AG04450 (cell line): ENCODE measurements at regions not wholly inside any gene's neighbourhood (a gene's known extent, or its start where the extent isn't known, plus 50 kb on each side); places are given as distances from the start of the nearest gene placed in this dataset.

Experiments
- CTCF ChIA-PET: fragments of 300-600, 350-600 bp; formaldehyde crosslinking; extraction: SDS; loops from one replicate; lab custom pipeline; 2022; ENCODE audit warnings: antibody characterized with exemption, inconsistent platforms; lab: Charles Lee
- POLR2A ChIA-PET: fragments of 350-600 bp; formaldehyde crosslinking; extraction: SDS; loops from one replicate; lab custom pipeline; 2021; ENCODE audit warnings: antibody characterized with exemption, inconsistent platforms; lab: Yijun Ruan, JAX
- DNase-seq: peaks from one replicate; pipeline ENCODE4 v3.0.0-alpha.2; 2011; ENCODE audit warnings: low read depth, low spot score
- H3K27ac ChIP-seq: one replicate; pipeline ENCODE4 v1.5.1; 2012; ENCODE audit warnings: low read depth, low read length, control low read depth
- H3K27me3 ChIP-seq: one replicate; pipeline ENCODE4 v1.6.0; 2012; ENCODE audit warnings: low read length; ENCODE audit not compliant: control insufficient read depth, insufficient read depth
- H3K4me3 ChIP-seq: 2 replicates; pipeline ENCODE4 v1.5.1; 2011; ENCODE audit warnings: mild to moderate bottlenecking, low read depth, low read length, control low read depth
- H3K9me3 ChIP-seq: 2 replicates; pipeline ENCODE4 v1.5.1; 2012; ENCODE audit warnings: low read length; ENCODE audit not compliant: control insufficient read depth, insufficient read depth
- TF ChIP-seq, protein P1 (sequence below): IDR thresholded peaks from 2 replicates; pipeline ENCODE4 v1.5.1; 2011; ENCODE audit warnings: low read depth, low read length, control low read depth, inconsistent platforms

DNA sequence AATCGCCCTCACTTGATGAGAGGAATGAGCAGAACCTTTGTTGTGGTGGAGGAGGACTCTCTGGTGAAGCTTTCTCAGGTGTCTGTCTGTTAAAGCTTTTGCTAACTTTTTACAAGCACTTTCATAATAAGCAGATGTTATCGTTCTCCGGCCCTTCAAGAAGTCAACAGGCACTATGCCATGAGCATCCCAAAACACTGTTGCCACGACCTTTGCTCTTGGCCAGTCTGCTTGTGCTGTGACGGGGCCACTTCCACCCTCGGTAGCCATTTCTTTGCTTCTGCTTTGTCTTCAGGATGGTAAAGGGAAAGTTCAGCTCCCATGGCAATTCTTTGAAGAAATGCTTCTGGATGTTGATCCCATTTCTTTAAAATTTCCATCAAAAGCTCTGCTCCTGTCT lies 93.5 kb upstream of the ANKRD10 start:
- CTCF ChIA-PET: interaction anchor here (1.0 kb wide), 1 partner anchor 93 kb away, joined by 3 read pairs; the partner anchor contains the start of gene ANKRD10
- Histone ChIP-seq H3K27me3 (no peaks in the 10 kb centered on the region), H3K4me3 (no peak overlapping the region), H3K9me3 (no peaks in the 10 kb centered on the region), H3K27ac (no peak overlapping the region)
- TF ChIP-seq, protein P1, sequence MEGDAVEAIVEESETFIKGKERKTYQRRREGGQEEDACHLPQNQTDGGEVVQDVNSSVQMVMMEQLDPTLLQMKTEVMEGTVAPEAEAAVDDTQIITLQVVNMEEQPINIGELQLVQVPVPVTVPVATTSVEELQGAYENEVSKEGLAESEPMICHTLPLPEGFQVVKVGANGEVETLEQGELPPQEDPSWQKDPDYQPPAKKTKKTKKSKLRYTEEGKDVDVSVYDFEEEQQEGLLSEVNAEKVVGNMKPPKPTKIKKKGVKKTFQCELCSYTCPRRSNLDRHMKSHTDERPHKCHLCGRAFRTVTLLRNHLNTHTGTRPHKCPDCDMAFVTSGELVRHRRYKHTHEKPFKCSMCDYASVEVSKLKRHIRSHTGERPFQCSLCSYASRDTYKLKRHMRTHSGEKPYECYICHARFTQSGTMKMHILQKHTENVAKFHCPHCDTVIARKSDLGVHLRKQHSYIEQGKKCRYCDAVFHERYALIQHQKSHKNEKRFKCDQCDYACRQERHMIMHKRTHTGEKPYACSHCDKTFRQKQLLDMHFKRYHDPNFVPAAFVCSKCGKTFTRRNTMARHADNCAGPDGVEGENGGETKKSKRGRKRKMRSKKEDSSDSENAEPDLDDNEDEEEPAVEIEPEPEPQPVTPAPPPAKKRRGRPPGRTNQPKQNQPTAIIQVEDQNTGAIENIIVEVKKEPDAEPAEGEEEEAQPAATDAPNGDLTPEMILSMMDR: no peak
- no peak for DNase-seq
- POLR2A ChIA-PET: no interaction called here

GRCh38 chr13:111007209-111007608 lies 92.3 kb upstream of the ANKRD10 start:
- DNase-seq: no peak
- no peaks in the 10 kb centered on the region for H3K27me3 ChIP-seq
- TF ChIP-seq, protein P1: no peak
- no peaks in the 10 kb centered on the region for H3K9me3 ChIP-seq
- POLR2A ChIA-PET: no interaction called here
- H3K27ac ChIP-seq: peak overlapping the region; percentile 89
- CTCF ChIA-PET: no interaction called here
- H3K4me3 ChIP-seq: no peak overlapping the region

GRCh38 chr13:111006506-111007031 lies 91.7 kb upstream of the ANKRD10 start:
- Histone ChIP-seq H3K4me3 (no peak overlapping the region; the same call in 1 of the 2 replicates), H3K9me3 (no peaks in the 10 kb centered on the region), H3K27me3 (no peaks in the 10 kb centered on the region), H3K27ac (peak overlapping the region; percentile 89)
- ChIA-PET POLR2A (interaction anchor here (1.3 kb wide), 1 partner anchor 20 kb away, joined by 7 read pairs; no protein-coding TSS in a partner anchor), CTCF (interaction anchor here (0.9 to 1.2 kb wide), 2 partner anchors 21 to 92 kb away, joined by 3 to 6 read pairs; partner anchors contain the start of gene ANKRD10)
- TF ChIP-seq, protein P1: no peak
- DNase-seq: no peak

DNA sequence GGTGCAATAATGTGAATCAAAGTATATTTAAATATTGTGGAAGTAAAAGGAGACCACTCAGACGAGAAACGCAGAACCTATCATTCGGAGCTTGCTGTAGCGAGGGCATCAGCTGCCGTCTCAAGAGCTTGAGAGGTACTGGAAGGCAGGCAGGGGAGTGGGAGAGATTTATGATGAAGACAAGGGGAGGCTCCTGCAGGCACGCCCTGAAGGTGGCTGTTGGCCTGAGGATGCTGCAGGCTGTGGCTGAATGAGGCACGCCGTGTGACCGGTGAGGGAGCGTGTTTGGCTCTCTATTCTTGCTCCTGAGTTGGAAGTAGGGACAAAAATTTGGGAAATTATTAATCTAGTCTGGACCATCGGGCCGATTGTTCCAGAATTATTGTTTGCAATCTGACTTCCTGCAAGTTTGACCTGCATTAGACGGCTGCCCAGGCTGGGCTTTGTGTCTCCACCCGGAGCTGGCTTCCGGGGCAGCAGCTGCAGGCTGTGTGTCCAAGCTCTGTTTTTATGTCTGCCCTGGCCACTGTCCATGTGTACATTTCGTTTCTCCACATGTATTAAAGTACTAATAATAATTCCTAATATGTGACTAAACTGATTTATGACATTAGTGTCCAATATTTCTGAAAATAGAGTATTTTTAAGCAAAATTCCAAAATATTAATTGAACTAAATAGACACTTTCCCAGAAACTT lies 91.1 kb upstream of the ANKRD10 start:
- no peak overlapping the region for H3K4me3 ChIP-seq
- POLR2A ChIA-PET: interaction anchor here (1.3 kb wide), 1 partner anchor 20 kb away, joined by 7 read pairs; no protein-coding TSS in a partner anchor
- CTCF ChIA-PET: interaction anchor here (0.9 to 1.2 kb wide), 2 partner anchors 20 to 91 kb away, joined by 3 to 6 read pairs; partner anchors contain the start of gene ANKRD10
- no peaks in the 10 kb centered on the region for H3K9me3 ChIP-seq
- TF ChIP-seq, protein P1: no peak
- no peaks in the 10 kb centered on the region for H3K27me3 ChIP-seq
- peak overlapping the region; percentile 89 for H3K27ac ChIP-seq
- no peak for DNase-seq

DNA sequence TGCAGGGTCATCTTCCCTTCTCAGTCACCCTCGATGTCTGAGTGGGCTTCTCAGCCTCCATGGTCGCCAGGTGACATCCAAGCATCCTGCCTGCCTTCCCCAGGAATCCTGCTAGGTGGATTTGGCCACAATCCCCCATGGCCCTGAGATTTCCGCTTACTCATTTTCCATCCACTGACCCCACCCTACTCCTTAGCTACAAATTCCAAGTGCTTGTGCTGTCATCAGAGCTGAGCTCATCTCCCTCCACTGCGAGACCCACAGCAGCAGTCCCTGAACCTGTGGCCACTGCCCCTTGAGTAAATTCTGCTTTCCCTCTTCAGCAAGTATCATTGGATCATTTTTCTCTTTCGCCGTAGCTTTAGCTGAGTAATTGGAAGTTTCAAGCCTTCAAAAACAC lies 90.5 kb upstream of the ANKRD10 start:
- no peak overlapping the region for H3K4me3 ChIP-seq
- POLR2A ChIA-PET: interaction anchor here (1.3 kb wide), 1 partner anchor 19 kb away, joined by 7 read pairs; no protein-coding TSS in a partner anchor

More for the DNA sequence above, 90.5 kb upstream of the ANKRD10 start:
- DNase-seq: no peak
- Histone ChIP-seq H3K9me3 (no peaks in the 10 kb centered on the region), H3K27me3 (no peaks in the 10 kb centered on the region), H3K27ac (peak overlapping the region; percentile 89)
- CTCF ChIA-PET: no interaction called here
- TF ChIP-seq, protein P1: no peak
